OCI-LY7 (cell line): ENCODE measurements at regions not wholly inside any gene's neighbourhood (a gene's known extent, or its start where the extent isn't known, plus 50 kb on each side); places are given as distances from the start of the nearest gene placed in this dataset.
"Not testable (repeated sequence)": the region's sequence is repeated elsewhere in the genome, so short reads cannot be mapped to it uniquely, and the experiment has no call there.

Source experiments
- CTCF ChIP-seq: fragments of 200-600 bp; sonication (generic); conservative IDR thresholded peaks from 2 replicates; pipeline ENCODE4 v1.5.1; 2014; ENCODE audit warnings: mild to moderate bottlenecking, antibody characterized with exemption, low read length, moderate library complexity, mixed read lengths
- EZH2phosphoT487 ChIP-seq: fragments of 200-600 bp; sonication (generic); IDR thresholded peaks from 2 replicates; pipeline ENCODE4 v1.6.1; 2018; ENCODE audit warnings: low read depth, borderline replicate concordance, mild to moderate bottlenecking, mixed run types, antibody characterized with exemption, low read length, moderate library complexity, mixed read lengths

GRCh38 chr11:23484618-23485017 lies 624.3 kb upstream of the CCDC179 start:
- not testable (repeated sequence) for TF ChIP-seq CTCF, EZH2phosphoT487
